Thoracic aorta (tissue), 2 donors: ENCODE measurements at regions not wholly inside any gene's neighbourhood (a gene's known extent, or its start where the extent isn't known, plus 50 kb on each side); places are given as distances from the start of the nearest gene placed in this dataset.

ENCODE experiments used
- ATAC-seq: fragments of 150-250 bp; one replicate; pipeline ENCODE4 v1.8.0; 2017; ENCODE audit warnings: low read depth; ENCODE audit not compliant: insufficient number of reproducible peaks, low FRiP score
- DNase-seq: peaks from one replicate; pipeline ENCODE4 v3.0.0-alpha.2; 2020; ENCODE audit warnings: low spot score
- H3K27ac ChIP-seq, 2 donors: fragments of 200-600 bp; sonication (generic); 1 replicate in 1 of 2; 2 replicates in 1 of 2; pipeline ENCODE4 v1.5.1; 2016; ENCODE audit warnings: mild to moderate bottlenecking in 2 of 2, moderate library complexity in 2 of 2
- H3K27me3 ChIP-seq: fragments of 200-600 bp; sonication (generic); replicated peaks from 2 replicates; pipeline ENCODE4 v1.6.0; 2016; ENCODE audit warnings: mild to moderate bottlenecking; ENCODE audit not compliant: insufficient read depth
- H3K36me3 ChIP-seq: fragments of 200-600 bp; sonication (generic); one replicate; pipeline ENCODE4 v1.5.1; 2016
- H3K4me1 ChIP-seq, 2 donors: fragments of 200-600 bp; sonication (generic); 1 replicate in 1 of 2; 2 replicates in 1 of 2; pipeline versions ENCODE4 v1.5.1 to v1.6.0; 2016; ENCODE audit warnings: low read depth in 2 of 2, mild to moderate bottlenecking in 1 of 2; ENCODE audit not compliant: control insufficient read depth in 1 of 2
- H3K4me3 ChIP-seq: fragments of 200-600 bp; sonication (generic); 2 replicates; pipeline ENCODE4 v1.5.1; 2016; ENCODE audit warnings: mild to moderate bottlenecking
- H3K9me3 ChIP-seq: fragments of 200-600 bp; sonication (generic); 2 replicates; pipeline ENCODE4 v1.5.1; 2016
- TF ChIP-seq, protein P1 (sequence below): fragments of 200-600 bp; sonication (generic); IDR thresholded peaks from one replicate; pipeline ENCODE4 v1.5.1; 2019; ENCODE audit warnings: antibody characterized with exemption

DNA sequence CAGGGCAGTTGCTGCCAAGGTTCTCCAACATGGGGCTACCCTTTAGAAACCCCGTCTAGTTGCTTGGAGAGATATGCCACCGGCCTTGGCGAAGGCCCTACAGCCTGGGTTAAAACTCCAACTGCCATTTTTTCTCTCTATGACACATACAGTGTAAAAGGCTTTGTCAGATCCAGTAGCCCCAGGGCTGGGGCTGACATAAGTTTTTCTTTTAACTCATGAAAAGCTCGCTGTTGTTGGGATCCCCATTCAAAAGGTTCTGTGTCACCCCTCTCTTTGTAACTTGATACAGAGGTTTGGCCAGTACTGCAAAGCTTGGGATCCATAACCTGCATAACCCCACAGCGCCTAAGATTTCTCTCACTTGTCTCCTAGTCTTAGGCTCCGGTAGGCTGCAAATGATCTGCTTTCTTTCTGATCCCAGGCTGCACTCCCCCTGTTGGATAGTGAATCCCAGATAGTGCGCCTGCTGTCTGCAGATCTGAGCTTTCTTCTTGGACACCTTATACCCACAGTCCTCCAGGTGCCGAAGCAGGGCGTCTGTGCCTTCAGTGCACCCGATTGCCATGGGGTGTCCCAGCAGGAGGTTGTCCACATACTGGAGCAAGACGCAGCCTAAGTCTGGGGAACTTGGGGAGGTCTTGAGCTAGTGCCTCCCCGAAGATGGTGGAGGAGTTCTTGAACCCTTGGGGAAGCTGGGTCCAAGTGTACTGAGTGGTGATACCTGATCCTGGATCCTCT lies 406.2 kb downstream of the TGFB2 start:
- Histone ChIP-seq H3K27me3 (no peaks in the 10 kb centered on the region), H3K27ac (no peak overlapping the region), H3K9me3 (no peaks in the 10 kb centered on the region), H3K4me1 (no peaks in the 10 kb centered on the region), H3K4me3 (no peak overlapping the region), H3K36me3 (no peaks in the 10 kb centered on the region)
- TF ChIP-seq, protein P1, sequence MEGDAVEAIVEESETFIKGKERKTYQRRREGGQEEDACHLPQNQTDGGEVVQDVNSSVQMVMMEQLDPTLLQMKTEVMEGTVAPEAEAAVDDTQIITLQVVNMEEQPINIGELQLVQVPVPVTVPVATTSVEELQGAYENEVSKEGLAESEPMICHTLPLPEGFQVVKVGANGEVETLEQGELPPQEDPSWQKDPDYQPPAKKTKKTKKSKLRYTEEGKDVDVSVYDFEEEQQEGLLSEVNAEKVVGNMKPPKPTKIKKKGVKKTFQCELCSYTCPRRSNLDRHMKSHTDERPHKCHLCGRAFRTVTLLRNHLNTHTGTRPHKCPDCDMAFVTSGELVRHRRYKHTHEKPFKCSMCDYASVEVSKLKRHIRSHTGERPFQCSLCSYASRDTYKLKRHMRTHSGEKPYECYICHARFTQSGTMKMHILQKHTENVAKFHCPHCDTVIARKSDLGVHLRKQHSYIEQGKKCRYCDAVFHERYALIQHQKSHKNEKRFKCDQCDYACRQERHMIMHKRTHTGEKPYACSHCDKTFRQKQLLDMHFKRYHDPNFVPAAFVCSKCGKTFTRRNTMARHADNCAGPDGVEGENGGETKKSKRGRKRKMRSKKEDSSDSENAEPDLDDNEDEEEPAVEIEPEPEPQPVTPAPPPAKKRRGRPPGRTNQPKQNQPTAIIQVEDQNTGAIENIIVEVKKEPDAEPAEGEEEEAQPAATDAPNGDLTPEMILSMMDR, result no peak
- ATAC-seq, result no peak
- DNase-seq, result no peak

DNA sequence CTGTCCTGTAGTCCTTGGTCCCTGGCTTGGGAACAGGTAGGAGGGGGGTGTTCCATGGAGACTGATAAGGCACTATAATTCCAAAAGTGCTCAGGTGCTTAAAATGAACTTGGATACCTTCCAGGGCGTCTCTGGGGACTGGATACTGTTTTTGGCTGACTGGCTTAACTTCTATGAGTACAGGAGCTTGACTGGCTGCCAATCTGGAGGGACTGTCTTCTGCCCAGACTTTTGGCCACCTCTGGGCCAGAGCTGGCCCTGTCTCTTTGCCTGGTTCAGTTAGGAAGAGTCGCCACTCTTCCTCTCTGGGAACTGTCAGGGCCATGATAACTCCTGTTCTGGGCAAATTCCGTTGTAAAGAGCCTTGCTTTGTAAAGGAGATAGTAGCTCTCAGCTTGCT lies 407.0 kb downstream of the TGFB2 start:
- H3K27ac ChIP-seq, result no peak overlapping the region
- no peaks in the 10 kb centered on the region for H3K27me3 ChIP-seq
- no peaks in the 10 kb centered on the region for H3K9me3 ChIP-seq
- DNase-seq (no peak), ATAC-seq (no peak)
- TF ChIP-seq, protein P1, result no peak
- no peaks in the 10 kb centered on the region for H3K36me3 ChIP-seq
- no peak overlapping the region for H3K4me3 ChIP-seq
- H3K4me1 ChIP-seq, result no peaks in the 10 kb centered on the region

DNA sequence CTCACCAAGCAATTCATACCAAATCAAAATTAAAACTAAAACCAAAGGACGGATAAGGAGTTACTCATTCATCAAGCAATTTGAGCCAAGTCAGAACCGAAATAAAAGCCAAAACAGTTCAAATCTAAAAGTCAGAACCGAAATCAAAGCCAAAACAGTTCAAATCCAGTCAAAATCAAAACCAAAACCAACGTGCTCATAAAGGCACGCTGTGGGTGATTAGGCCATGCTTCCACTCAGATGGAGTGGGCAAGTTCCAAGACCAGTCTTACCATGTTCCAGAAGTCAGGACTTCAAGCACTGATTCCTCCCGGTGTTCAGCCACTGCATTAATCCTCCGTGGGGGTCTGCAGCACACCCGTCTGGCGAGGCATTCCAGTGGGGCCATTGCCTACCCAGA lies 409.3 kb downstream of the TGFB2 start:
- DNase-seq (no peak), ATAC-seq (no peak)
- Histone ChIP-seq H3K36me3 (no peaks in the 10 kb centered on the region), H3K9me3 (no peaks in the 10 kb centered on the region), H3K27ac (no peak overlapping the region), H3K4me1 (no peaks in the 10 kb centered on the region), H3K27me3 (no peaks in the 10 kb centered on the region), H3K4me3 (no peak overlapping the region)
- TF ChIP-seq, protein P1, result no peak

DNA sequence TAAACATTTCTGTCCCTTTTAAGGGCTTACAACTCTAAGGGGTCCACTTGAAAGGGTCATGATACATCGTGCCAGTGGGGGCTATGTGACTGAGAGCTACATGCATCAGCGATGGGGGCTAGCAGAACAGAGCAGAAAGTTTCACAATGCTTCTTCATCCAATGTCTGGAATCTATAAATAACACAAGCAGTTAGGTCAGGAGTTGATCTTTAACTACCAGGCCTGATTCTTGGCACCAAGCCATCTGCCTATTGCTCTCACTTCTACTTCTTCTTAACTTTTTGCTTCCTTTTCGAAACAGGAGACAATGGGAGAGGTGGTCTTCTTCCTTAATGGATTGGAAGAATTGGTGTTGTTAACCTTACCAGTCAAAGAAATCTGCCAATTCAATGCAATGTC lies 410.0 kb downstream of the TGFB2 start:
- DNase-seq (no peak), ATAC-seq (no peak)
- H3K27me3 ChIP-seq, result no peaks in the 10 kb centered on the region
- no peaks in the 10 kb centered on the region for H3K9me3 ChIP-seq
- TF ChIP-seq, protein P1, result no peak
- H3K36me3 ChIP-seq, result no peaks in the 10 kb centered on the region
- H3K4me1 ChIP-seq, result no peaks in the 10 kb centered on the region
- no peak overlapping the region for H3K4me3 ChIP-seq
- H3K27ac ChIP-seq, result no peak overlapping the region

DNA sequence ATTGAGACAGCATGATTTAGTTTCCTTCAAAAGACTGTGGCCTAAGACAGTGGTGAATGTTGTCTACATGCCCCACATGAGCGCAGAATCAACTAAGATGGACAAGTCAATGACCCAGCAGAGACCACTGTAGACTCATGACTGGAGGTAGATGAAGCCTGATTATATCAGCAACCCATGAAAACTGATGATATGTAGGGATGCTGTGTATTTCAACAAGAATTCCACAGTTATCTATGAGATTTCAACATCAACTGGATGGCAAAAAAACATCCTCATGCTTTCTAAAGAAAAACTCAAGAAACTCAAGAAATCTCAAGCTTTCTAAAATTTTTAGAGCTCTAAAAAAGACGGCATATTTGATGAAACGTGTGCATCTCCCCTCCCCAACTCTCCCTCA lies 413.9 kb upstream of the LYPLAL1 start:
- TF ChIP-seq, protein P1, result no peak
- DNase-seq (no peak), ATAC-seq (no peak)
- Histone ChIP-seq H3K27ac (no peak overlapping the region), H3K4me3 (no peak overlapping the region), H3K4me1 (no peaks in the 10 kb centered on the region), H3K27me3 (no peaks in the 10 kb centered on the region), H3K9me3 (no peaks in the 10 kb centered on the region), H3K36me3 (no peaks in the 10 kb centered on the region)
